ENCODE measurements at regions not wholly inside any gene's neighbourhood (a gene's known extent, or its start where the extent isn't known, plus 50 kb on each side); places are given as distances from the start of the nearest gene placed in this dataset.

DNA sequence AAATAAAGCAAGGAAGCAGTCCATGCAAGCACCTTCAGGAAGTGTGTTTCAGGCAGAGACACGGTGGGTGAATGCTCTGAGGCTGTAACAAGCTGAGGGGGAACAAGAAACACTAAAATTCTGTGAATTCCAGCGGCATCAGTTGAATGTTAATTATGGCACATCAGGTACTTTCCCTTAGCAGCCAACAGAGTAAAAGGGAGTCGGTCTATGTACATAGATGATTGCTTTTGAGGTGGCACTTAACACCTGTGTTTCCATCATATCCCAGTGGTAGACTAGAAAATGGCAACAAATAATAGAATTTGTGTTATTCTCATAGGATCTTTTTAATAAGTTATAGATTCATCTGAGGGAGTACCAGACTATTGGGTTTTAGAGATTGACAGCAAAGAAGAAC lies 481.0 kb upstream of the KLF6 start:
- TF ChIP-seq CREB1 (IDR thresholded peaks at IDR 0.05; ENCODE audit: low read depth): no peak
- no peak for TF ChIP-seq EGR1 (IDR thresholded peaks at IDR 0.05)
- no peak for TF ChIP-seq TCF12 (IDR thresholded peaks at IDR 0.05; ENCODE audit: low read depth)
- TF ChIP-seq REST (IDR thresholded peaks at IDR 0.05; ENCODE audit: low read depth): no peak
- no peak for TF ChIP-seq CEBPB (IDR thresholded peaks at IDR 0.05)
- no peak for TF ChIP-seq FOXM1 (IDR thresholded peaks at IDR 0.05; ENCODE audit: borderline replicate concordance, low read depth)
- no peak for TF ChIP-seq TAF1 (IDR thresholded peaks at IDR 0.05; ENCODE audit: low read depth)
- TF ChIP-seq YY1 (IDR thresholded peaks at IDR 0.05; ENCODE audit: low read depth): no peak
- TF ChIP-seq ZBTB7A (IDR thresholded peaks at IDR 0.05; ENCODE audit: low read depth): no peak
- TF ChIP-seq NFIC (IDR thresholded peaks at IDR 0.05): no peak
- TF ChIP-seq RAD21 (IDR thresholded peaks at IDR 0.05; ENCODE audit: low read depth): no peak
- TF ChIP-seq TEAD4 (IDR thresholded peaks at IDR 0.05): no peak
- TF ChIP-seq, protein P1, sequence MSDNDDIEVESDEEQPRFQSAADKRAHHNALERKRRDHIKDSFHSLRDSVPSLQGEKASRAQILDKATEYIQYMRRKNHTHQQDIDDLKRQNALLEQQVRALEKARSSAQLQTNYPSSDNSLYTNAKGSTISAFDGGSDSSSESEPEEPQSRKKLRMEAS (IDR thresholded peaks at IDR 0.05): no peak
- no peak for TF ChIP-seq USF1 (IDR thresholded peaks at IDR 0.05)
- TF ChIP-seq EP300 (IDR thresholded peaks at IDR 0.05; ENCODE audit: borderline replicate concordance): no peak

DNA sequence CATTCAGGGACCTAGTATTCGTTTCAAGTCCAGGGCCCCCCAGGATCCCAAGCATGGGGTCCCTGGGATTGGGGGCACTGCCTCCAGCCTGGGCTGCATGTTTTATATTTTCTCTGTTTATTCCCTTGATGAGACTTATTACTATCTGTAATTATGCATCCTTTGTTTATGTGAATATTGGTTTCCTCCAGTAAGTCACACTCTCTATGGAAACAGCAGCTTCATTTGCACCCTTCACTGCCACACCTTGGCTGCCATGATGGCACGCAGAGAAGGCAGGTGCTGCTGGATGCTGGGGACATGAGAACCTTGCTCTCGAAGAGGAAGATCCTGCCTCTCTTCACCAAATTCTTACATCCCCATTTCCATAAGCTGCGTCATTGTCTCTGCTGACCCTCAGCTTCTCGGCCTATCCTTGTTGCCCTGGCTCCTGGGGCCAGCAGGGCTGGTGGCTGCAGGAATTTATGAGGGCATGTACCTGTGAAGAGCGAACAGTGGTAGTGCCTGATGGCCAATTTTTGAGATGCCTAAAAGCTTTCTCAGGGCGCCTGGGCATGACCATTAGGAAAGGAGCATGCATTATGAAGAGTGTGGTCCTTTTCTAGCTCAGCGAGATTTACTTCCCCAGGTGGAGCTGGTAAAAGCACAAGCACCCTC lies 479.3 kb upstream of the KLF6 start:
- TF ChIP-seq USF1 (IDR thresholded peaks at IDR 0.05): no peak
- TF ChIP-seq NFIC (IDR thresholded peaks at IDR 0.05): no peak
- no peak for TF ChIP-seq EP300 (IDR thresholded peaks at IDR 0.05; ENCODE audit: borderline replicate concordance)
- TF ChIP-seq FOXM1 (IDR thresholded peaks at IDR 0.05; ENCODE audit: borderline replicate concordance, low read depth): no peak
- TF ChIP-seq YY1 (IDR thresholded peaks at IDR 0.05; ENCODE audit: low read depth): no peak
- no peak for TF ChIP-seq EGR1 (IDR thresholded peaks at IDR 0.05)
- TF ChIP-seq ZBTB7A (IDR thresholded peaks at IDR 0.05; ENCODE audit: low read depth): no peak
- no peak for TF ChIP-seq TAF1 (IDR thresholded peaks at IDR 0.05; ENCODE audit: low read depth)
- TF ChIP-seq CREB1 (IDR thresholded peaks at IDR 0.05; ENCODE audit: low read depth): no peak
- TF ChIP-seq RAD21 (IDR thresholded peaks at IDR 0.05; ENCODE audit: low read depth): no peak
- no peak for TF ChIP-seq TEAD4 (IDR thresholded peaks at IDR 0.05)
- TF ChIP-seq TCF12 (IDR thresholded peaks at IDR 0.05; ENCODE audit: low read depth): no peak
- TF ChIP-seq CEBPB (IDR thresholded peaks at IDR 0.05): no peak
- no peak for TF ChIP-seq REST (IDR thresholded peaks at IDR 0.05; ENCODE audit: low read depth)
- TF ChIP-seq, protein P1 (IDR thresholded peaks at IDR 0.05): no peak

DNA sequence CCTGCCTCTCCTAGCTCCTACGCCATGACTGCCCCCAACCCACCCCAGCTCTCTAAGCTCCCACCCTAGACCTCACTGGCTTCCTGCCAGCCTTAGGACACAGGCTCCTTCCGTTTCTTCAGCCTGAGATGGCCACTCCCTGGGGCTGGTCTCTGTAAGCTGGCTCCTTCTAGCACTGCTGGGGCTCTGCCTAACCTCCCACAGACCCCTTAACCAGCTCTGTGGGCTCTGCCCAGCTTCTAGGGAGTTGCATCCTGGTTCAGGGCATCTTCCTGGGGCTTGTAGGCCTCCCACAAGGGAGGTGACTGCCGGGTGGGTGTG lies 478.6 kb upstream of the KLF6 start:
- TF ChIP-seq EP300 (IDR thresholded peaks at IDR 0.05; ENCODE audit: borderline replicate concordance) (no peak), RAD21 (IDR thresholded peaks at IDR 0.05; ENCODE audit: low read depth) (no peak), TCF12 (IDR thresholded peaks at IDR 0.05; ENCODE audit: low read depth) (no peak), CEBPB (IDR thresholded peaks at IDR 0.05) (no peak), FOXM1 (IDR thresholded peaks at IDR 0.05; ENCODE audit: borderline replicate concordance, low read depth) (no peak), ZBTB7A (IDR thresholded peaks at IDR 0.05; ENCODE audit: low read depth) (no peak), TAF1 (IDR thresholded peaks at IDR 0.05; ENCODE audit: low read depth) (no peak), EGR1 (IDR thresholded peaks at IDR 0.05) (no peak), REST (IDR thresholded peaks at IDR 0.05; ENCODE audit: low read depth) (no peak), USF1 (IDR thresholded peaks at IDR 0.05) (no peak), CREB1 (IDR thresholded peaks at IDR 0.05; ENCODE audit: low read depth) (no peak), YY1 (IDR thresholded peaks at IDR 0.05; ENCODE audit: low read depth) (no peak), NFIC (IDR thresholded peaks at IDR 0.05) (no peak), TEAD4 (IDR thresholded peaks at IDR 0.05) (no peak)
- TF ChIP-seq, protein P1 (IDR thresholded peaks at IDR 0.05): no peak

Data from Ishikawa (cell line).